GM19395 (cell line): ENCODE measurements at regions not wholly inside any gene's neighbourhood (a gene's known extent, or its start where the extent isn't known, plus 50 kb on each side); places are given as distances from the start of the nearest gene placed in this dataset.

ENCODE experiments used
- ATAC-seq: cut with Tn5 transposase; IDR thresholded peaks from one replicate; pipeline ENCODE4 v1.9.1; 2021; ENCODE audit warnings: mild to moderate bottlenecking, moderate library complexity; ENCODE audit not compliant: unreplicated experiment

DNA sequence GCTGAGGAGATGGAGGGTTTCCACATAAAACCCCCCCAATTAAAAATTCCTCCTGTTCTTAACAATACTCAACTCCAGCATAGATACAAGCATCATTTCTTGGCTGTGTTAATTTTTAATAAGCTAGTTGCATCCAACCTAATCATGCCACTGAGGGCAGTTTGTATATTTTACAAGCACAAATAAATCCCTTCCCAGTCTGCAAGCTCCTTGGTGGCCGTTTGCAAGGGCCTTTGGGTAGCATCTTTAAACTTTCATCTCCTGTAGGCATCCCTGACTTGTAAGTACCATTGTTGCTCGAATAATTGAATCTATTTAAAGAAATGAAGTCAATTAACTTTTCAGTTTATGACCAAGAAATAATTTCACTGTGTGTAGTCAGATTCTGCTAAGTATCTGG is 103.5 kb upstream of the AJAP1 start:
- no peak for ATAC-seq

DNA sequence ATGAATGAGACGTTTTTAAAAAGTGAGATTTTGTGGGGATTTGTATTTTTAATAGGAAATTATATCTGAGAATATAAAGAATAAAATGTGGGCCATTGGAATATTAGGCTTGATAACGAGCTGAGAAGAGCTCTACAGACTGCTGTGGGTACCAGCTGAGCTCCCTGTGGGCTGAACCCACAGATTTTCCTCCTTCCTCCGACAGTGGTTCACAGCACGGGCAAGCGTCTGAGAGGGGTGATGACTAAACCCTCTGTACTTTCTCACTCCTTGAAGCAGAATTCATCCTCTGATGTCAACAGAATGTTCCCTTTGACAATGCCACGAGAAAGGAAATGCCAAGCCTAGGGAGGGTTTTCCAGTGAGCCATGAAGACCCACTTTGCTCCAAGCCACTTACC is 102.7 kb upstream of the AJAP1 start:
- ATAC-seq, result no peak

DNA sequence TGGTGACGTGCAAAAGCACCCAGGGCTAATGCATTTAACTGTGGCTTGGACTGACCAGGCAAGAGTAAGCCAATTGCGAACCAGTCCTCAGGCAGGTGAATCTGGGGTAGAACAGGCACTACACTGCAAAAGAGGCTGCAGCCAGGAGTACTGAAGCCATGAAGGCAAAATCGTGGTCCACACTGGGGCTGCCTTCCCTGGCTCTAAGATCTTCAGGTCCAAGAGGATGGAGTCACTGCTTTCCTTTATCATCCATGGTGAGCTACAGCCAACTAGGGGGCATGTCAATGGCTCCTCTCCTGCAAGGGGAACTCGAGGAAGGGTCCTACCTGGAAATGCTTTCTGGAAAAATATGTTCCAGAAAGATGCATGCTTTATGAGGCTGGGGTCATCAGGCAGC is 100.6 kb upstream of the AJAP1 start:
- ATAC-seq, result no peak

DNA sequence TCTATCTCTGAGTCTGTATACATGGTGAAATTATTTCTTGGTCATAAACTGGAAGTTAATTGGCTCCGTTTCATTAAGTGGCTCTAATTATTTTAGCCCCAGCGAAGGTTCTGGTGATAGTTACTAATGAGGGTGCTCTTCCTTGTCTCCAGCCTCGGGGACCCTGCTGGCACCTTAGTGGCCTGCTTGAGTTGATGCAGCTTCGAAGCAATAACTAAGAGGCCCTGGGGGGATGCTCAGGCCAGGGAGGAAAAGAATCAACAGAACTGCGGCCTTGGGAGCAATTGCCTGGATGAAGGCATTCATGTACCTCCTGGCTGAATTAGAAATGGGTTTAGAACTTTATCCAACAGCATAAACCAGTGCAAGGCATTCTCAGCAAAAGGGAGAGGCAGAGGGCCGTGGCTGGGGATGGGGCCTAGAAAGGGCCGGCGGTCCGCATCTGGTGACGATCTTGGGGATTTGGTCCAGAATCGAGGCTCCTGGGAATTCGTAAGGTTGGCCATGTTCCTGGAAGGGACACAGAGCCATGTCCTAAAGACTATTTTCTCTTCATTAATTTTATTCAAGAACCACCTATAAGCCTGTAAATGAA is 100.0 kb upstream of the AJAP1 start:
- ATAC-seq, result no peak

DNA sequence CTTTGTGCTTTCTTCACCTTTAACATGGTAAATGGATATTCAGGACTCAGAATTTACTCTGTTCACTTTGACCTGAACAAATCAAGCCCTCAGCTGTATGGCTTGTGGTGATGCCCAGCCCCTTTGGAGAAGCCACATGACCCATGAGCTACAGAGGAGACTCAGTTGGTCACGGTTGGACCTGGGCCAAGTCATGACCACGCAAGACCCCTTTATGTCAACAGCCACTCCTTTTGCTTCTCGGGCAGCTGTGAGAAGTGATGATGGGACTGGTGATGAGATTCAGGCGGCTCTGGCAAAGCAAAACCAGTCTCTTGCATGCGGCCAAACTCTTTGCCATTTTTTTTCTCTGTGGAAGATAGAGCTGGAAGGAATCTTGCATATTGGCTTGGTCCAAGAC is 96.5 kb upstream of the AJAP1 start:
- no peak for ATAC-seq

DNA sequence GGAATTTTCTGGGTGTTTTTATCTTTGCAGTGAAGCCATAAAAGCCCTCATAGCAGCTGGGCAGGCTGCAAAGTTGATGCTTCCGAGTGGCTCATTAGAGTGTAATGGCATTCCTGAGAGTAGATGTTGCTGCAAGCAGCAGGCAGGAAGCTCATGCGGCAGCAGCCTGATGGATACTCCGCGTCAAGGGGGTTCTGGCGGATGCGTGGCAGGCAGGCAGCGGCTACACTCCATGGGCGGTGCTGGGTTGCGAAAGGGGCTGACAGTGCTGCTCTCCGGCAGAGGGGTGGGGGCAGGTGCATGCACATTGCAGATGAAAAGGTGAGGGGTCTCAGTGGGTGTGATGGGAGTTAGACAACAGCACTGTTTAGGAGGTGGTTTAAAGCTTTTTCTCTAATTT is 93.2 kb upstream of the AJAP1 start:
- no peak for ATAC-seq

DNA sequence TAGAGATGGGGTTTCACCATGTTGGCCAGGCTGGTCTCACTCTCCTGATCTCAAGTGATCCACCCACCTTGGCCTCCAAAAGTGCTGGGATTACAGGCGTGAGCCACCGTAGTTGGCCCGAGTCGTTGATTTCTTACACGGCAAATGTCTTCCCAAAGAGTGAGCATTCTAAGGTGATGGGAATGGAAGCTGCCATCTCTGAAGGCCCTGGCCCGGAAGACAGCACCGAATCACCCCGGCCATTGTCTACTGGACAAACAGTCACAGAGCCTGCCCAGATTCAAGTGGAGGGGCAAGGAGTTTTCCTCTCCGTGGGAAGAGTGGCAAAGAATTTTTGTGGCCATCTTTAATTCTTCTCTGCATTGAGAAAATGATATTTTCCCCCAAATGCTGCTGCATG is 92.1 kb upstream of the AJAP1 start:
- no peak for ATAC-seq

DNA sequence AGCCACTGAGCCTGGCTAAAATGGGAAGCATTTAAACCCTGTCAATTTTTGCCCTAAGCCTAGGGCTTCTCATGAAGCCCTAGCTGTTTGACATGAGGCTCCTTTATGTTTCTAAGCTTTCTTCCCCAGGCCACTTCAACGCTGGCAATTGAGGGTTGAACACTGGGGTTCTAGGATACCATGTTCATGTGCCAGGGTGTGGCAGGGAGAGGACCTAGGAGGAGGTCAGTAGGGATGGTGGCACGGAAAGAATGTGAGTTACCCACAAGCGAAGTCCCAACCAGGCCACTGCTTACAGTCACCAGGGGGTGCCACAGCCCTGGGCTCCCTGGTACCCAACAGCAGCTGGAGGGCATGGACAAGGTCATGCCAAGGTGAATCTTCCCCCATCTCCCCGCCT is 90.8 kb upstream of the AJAP1 start:
- no peak for ATAC-seq

DNA sequence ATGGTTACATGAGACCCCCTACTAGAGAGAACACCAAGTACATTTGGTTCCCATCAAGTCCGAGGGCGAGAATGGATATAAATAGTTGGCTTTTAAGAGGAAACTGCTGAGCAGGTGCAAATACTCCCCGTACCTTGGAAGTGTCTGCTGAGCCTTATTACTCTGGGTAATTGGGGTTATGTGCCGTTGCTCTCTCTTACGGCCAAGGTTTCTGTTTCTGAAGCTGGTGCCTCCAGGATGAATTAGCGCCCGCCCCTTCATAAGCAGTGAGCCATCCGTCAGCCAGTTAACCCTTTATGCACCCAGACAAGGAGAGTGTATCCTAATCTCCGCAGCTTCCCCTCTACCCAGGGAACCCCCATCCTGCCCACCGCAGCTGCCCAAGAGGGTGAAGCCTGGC is 90.4 kb upstream of the AJAP1 start:
- ATAC-seq, result no peak

DNA sequence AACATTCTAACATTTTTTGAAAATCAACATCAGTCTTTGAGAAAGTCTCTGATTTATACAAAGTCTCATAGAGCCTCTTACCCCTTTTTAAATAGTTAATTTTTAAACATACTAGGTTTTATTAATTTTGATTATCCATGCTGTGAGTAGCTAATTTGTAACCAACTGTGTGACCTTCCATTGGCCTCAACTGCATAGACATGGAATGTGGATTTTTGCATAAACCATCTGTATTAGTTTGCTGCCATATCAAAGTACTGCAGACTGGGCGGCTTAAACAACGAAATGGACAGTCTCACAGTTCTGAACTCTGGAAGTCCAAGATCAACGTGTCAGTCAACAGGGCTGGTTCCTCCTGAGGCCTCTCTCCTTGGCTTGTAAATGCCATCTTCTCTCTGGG is 89.2 kb upstream of the AJAP1 start:
- ATAC-seq, result no peak

DNA sequence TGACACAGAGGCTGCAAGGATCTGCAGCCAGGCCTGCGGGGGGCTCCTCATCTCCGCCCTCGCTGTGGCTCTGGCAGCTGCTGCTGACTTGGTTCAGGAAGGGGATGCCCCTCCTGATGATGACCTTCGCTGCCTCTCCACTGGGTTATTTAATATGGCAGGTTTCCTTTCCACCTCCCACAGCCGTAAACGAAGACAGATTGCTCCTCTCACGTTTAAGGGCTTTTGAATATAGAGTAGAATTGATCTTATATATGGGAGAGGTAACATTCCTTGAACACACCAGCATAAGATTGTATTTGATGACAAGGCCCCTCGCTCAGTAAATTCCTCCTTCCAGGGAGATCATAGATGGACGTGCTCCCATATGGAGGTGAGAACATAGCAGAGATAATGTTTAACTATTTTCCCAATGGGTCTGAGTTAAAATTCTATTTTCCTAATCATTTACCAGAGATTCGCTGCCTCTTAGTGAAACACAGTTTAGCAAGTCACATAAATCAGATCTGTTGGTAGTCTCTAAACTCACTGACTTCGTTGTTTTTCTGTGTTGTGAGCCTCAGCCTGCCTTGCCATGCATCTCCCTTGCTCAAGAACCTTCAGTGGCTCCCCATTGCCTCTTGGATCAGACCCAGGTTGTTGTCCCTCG is 88.5 kb upstream of the AJAP1 start:
- ATAC-seq, result no peak

DNA sequence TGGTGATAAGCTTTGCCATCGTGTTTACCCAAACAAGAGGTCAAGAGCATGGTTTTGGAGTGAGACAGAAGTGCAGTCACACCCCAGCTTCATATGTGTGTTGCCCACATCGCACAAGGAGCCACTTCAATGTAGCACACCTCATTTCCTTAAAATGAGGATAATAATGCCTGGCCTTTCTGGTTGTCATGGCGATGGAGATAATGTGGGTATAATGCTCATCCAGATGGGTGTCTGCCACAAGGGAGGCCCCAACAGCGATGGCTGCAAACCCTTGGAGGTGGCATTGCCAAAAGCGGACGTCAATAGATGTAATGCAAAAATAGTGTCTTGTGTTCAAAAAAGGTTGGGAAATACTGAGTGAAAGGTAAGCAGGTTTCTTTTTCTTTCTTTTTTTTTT is 83.1 kb upstream of the AJAP1 start:
- no peak for ATAC-seq

DNA sequence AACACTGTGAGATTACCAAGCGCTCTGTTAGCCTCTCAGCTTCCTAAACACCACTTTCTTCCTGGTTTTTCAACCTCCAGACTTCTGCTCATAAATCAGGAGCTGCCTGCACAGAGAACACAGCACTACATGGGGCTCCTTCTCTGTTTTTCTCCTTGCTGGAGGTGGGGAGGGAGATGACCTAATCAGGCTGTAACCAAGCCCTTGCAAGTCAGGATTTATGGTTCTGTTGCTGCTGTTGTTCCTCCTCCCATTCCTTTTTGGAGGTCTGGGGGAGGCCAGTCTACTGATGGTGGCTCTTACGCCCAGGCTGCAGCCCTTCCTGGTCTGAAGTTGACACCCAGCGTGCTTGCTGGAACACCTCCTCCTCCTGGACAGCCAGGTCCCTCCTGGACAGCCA is 80.9 kb upstream of the AJAP1 start:
- no peak for ATAC-seq

DNA sequence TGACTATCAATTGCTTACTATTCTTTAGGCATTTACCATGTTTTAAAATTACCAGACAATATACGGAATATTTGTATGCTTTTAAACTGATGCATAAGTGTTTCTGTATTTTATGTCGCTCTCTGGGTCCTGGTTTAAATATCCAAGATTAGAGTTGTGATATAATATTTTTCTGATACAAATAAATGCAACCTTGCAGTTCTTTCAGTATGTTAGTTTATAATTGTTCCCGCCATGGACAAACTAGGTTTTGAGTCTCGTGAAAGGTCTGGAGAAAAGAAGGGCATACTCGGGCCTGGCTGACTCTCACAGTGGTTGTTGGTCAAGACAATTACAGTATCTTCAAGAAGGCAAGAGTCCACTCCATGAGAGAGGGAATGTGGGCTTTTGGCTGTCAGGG is 72.6 kb upstream of the AJAP1 start:
- ATAC-seq, result no peak

DNA sequence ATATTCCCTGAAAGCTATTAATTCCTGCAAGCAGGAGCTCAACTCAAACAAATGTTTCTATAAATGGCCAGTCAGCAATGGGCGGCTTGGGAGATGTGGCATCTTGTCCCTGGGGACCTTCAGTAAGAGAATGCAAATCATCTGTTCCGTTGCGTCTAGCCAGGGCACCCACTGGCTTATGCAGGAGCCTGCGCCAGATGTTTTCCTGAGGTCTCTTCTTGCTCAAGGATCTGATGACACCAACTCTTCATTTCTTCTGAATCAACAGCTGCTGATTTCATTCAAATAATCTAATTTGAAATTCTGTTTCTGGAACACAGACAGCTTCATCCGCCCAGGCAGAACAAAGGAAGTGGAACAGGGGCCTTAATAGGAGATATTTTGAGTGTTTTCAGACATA is 70.0 kb upstream of the AJAP1 start:
- no peak for ATAC-seq

DNA sequence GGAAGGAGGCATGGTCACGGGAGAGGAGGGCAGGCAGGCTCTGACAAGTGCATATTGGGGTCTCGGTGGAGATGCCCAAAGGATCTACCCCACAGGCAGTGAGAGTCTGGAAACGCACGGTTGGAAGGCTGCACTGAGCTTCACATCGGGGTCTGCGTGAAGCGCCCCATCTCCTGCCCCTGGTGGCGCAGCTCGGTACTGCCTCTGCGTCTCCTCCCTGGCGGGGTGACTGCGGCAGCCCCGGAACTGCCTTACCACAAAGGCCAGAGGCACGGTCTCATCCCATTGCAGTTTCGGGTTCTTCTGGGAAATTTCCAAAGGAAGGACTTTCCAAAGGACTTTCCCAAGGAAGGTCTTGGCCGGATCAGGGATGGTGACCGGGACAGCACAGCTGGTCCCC is 69.2 kb upstream of the AJAP1 start:
- ATAC-seq, result no peak

DNA sequence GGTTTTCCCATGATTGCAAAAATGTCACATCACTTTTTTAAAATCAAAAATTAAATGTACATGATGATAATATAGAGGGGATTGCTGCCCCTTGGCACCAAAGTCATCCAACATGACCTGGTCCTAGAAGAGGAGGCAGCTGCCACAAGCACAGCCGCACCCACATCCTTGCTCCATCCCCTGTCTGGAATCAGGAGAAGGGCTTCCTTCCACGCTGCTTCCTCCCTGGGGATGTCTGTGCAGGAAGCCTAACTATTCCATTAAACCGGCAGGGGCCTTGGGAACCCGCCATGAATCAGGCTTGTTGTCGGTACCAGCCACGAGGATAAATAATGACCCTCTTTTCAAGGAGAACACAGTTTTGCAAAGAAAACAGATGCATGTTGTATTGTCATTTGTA is 68.7 kb upstream of the AJAP1 start:
- ATAC-seq, result no peak

DNA sequence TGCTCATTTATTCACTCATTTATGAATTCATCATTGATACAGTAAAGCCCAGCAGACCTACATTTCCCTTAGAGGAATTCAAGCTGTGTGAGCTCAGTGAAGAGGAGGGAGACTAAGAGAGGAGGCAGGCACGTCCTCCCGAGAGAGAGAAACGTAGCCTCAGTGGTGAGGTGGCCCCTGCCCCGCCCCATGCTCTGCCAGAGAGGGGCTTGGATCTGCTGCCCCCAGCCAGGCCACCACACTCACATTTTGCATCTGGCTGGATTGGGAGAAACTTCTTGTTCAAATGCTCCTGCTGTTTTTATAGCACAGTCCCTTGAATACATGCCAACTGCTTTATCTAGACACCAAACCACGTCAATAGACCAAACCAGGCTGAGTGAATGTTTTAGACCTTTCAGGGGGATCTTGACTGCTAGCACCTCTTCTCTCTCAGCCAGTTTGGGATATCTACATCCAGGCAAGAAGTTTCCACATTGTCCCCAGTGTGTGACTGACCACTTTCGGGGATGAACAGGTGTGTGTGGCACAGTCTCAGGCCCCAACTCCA is 67.7 kb upstream of the AJAP1 start:
- no peak for ATAC-seq

DNA sequence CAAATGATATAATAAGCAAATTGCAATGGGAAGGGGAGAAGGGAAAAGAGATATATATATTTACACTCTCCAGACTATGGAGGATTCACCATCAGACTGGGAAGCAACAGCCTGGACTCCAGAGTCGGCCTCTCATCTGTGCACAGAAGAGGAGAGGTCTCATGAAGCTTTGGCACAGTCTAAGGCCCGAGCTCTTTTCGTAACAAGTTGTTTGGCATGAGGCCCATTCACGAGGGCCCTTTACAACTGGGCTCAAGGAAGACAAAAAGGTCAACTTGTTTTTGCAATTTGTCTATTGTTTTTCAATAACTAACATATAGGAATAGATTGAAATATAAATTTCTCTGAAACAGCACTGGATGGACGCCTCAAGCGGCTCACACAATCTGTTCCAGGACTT is 66.7 kb upstream of the AJAP1 start:
- no peak for ATAC-seq

DNA sequence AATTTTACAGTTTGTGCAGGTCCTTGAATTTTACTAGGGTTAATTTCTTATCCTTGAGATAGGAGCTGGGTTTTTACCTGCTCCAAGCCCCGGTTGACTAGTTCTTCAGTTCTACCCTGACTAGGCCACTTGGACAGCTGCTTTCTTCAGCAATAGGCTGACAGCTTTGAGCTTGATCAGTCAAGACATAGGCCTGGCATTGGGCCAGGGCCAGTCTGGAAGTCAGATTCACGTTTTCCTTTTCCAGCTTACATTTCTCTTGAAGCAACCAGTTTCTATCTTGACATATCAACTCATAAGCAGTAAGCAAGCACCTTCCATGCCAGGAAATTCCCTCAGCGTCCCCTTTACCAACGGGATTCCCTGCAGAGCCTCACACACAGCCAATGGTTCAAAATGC is 63.7 kb upstream of the AJAP1 start:
- no peak for ATAC-seq

DNA sequence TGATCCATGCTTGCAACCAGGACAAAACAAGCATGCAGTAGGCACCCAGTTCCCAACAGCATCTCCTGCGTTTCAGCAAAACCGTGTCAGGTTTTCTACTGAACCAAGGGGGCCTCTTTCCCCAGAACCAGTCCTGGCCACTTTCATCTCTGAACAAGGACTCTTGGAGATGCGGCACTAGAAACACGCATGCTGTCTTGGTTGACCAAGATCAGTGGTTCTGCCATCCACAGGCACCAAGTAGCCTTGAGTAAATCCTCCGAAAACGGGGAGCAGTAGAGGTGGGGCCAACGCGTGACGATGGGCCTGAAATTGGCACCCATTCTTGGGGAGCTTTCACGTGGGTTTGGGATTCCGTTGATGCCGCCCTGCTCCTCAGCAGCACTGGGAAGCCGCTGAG is 62.5 kb upstream of the AJAP1 start:
- no peak for ATAC-seq

DNA sequence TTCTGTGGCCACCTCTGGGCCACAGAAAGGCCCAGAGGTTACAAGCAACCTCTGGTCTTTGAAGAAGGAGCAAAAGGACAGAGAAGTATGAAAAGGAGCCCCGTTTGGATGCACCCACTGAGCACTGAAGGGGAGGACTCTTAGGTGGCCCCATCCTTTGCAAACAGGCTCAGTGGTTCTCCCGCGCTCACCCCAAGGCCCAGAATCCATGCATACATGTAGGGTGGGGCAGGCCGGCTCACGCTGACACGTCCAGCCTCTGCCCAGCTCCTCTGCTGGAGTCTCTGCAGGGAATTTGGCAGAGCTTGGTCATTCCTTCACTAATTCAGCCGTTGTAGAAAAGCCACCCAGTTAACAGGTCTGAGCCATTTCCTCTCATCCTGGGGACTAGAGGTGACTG is 61.3 kb upstream of the AJAP1 start:
- no peak for ATAC-seq
